ENCODE measurements at regions not wholly inside any gene's neighbourhood (a gene's known extent, or its start where the extent isn't known, plus 50 kb on each side); places are given as distances from the start of the nearest gene placed in this dataset.
A peak's percentile ranks its signal among the peaks of the same experiment; 100 is the strongest.

DNA sequence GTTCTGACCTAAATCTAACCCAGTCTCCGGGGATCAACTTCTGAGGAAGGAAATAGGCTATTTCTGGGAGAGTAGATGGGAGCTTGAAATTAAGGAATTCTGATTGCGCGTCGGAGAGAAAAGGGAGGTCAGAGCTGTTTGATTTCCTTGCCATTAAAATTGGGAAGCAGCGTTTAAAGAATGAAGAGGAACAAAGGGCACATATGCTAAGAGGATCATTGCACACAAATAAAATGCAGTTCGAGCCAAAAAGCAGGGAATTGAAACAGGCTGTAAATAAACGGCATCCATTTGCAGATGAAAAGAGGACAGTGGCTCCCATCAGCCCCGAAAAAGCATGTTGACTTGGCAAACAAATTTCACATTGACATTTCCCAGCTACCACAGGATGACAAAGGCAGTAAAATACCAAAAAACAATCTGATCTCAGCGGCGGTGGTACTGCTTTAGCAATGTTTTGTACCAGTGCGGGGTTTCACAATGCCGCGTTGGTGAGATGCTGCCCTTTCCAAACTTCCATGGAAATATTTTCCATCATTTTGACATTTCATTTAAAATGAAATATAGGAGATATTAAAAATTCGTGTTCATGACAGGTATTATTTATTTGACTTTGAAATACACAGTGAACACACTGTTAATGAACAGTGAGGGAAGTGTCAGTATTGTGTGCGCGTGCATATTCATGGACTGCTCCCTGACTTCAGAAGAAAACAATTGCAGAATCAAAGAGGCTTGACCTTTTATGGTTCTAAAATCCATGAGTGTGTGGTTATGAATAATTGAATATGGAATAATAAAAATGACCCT, 108.8 kb downstream of the SQOR start:
- DNase-seq (ENCODE audit: low read depth in 4 of 4, low spot score in 3 of 4) = no peak

DNA sequence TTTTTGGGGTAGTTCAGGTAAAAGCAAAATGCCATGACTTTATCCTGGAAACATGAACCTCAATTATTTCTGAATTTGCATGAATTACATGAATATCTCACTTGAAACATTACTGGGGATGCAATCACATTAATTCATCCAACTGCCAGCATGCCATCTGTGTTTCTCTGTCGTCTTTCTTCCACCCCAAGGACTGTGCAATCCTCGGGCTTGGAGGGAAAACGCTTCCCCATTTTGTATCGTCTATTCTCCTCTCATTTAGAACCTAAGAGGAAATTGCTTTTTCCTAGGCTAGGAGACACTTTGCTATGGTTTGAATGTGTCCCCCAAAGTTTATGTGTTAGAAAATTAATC, 109.4 kb downstream of the SQOR start:
- DNase-seq (ENCODE audit: low read depth in 4 of 4, low spot score in 3 of 4) = no peak

DNA sequence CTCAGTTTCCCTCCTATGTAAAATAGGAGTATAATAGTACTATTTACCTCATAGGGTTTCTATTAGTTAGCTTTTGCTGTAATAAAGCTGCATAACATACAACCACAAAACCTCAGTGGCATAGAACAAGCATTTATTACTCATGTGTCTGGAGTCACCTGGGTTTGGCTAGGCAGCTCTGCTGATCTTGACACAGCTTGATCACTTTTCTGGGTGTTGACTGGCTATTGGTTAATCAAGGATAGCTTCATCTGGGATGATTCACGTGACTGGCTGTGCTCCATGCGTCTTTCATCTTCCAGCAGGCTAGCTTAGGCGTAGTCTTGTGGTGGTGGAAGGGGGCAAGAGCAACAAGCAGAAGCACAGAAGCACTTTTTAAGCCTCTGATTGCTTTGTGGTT, 112.6 kb downstream of the SQOR start:
- no peak for DNase-seq (ENCODE audit: low read depth in 4 of 4, low spot score in 3 of 4)

DNA sequence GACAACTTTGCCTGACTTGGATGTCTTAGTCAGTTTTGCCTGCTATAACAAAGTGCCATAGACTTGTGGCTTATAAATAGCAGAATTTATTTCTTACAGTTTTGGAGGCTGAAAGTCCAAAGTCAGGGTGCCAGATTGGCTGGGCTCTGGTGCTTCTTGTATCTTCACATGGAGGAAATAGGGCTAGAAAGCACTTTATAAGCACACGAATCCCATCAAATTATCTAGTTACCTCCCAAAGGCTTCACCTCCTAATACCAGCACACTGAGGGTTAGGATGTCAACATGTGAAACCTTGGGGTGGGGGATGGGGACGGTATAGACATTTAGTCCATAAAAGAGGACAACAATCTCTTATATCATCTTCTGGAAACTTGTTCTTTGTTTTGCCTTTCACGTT, 116.8 kb downstream of the SQOR start:
- no peak for DNase-seq (ENCODE audit: low read depth in 4 of 4, low spot score in 3 of 4)

DNA sequence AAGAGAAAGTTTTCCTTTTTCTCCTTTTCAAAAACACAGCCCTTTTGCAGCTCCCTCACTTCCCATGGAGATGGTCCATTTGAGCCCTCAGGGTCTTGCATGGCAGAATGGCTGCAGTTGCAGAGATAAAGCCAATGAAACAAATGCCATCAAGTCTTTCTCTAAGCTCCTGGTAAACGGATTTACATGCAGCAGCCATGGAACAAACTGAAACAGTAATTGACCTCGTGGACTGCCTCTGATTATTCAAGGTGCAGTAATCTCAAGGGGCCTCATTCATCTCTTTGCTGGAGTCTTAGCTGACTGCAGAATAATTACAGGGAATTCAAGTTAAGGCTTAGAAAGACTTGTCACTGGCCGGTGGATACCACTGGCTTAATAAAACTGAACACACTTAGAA, 125.1 kb downstream of the SQOR start:
- DNase-seq (ENCODE audit: low read depth in 4 of 4, low spot score in 3 of 4) = no peak

DNA sequence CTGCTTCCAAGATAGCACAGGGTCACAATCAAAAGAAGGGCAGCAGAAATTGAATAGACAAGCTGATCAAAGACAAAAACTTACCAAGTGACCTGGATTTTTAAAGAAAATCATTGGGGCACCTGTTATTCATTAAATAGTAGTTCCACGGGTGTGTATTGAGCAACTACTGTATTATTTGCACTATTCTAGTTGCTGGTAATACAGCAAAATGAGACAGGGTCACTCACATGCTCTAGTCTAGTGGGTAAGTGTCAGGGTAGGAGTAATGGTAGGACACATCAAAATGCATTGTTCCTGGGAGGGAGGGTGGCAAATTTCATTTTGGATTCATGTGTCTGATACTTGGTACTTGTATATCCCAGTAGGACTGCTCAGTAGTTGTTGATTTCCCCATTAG, 127.9 kb downstream of the SQOR start:
- DNase-seq (ENCODE audit: low read depth in 4 of 4, low spot score in 3 of 4) = no peak

DNA sequence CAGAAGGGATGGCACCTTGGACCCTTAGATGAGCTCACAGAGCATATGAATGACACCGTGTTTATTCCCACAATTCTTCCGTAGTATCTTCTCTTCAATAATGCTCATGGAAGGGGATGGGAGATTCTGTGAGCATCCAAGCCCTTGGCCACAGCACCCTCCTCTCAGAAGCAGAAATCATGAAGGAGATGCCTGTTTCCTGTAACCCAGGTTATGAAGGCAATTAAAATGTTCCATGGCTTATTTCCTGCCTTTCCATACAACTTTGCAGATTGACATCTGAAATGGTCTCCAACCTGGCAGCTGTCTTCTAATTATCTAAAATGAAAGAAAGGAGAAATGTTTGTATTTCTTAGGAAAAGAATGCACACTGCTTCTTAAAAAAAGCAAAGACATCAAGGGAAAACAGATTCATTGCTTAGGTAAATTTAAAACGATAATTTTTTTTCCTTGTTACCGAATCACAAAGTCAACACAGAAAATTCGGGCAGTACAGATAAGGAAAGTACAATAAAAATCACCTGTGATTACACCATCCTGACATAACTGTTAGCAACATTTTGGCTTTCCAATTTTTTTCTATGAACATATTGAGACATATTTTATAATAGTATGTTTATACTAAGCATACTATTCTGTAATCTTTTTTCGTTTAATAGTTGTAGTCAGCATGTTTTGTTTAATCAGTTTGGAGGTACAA, 128.5 kb downstream of the SQOR start:
- no peak for DNase-seq (ENCODE audit: low read depth in 4 of 4, low spot score in 3 of 4)

DNA sequence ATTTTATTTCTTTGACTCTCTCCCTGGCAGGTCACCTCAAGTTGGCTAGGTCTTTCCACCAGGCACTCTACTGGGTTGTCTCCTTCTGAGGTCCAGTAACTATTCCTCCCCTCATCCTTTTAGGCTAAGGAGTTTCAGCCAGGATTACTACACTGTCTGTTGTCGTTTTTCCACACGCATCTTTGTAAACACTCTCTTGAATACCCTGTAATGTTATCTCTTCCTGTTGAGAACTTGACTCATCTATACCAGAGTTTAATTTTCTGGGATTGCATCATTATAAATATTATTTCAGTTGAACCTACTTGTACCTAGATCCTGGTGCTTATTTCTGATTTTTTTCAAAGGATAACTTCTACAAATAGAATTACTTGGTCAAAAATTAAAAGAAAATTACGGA, 138.3 kb downstream of the SQOR start:
- no peak for DNase-seq (ENCODE audit: low read depth in 4 of 4, low spot score in 3 of 4)

DNA sequence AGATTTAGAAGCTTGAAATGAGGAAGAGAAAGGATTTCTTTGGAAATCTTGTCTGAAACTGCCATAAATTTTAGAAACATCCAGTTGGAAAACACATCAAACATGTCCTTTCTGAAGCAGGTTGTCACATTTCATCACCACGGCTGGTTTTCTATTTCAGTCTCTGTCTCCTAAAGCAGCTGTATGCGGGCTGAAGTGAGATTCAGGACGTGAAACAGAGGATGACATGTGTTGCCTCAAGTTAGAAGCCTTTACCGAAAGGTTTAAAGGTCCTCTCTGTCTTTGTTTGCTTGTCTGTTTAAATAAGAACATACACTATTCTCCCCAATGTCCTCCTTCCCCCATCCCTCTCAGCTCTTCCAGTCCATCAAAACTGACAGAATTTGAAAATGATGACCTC, 141.9 kb downstream of the SQOR start:
- DNase-seq (ENCODE audit: low read depth in 4 of 4, low spot score in 3 of 4) = no peak

DNA sequence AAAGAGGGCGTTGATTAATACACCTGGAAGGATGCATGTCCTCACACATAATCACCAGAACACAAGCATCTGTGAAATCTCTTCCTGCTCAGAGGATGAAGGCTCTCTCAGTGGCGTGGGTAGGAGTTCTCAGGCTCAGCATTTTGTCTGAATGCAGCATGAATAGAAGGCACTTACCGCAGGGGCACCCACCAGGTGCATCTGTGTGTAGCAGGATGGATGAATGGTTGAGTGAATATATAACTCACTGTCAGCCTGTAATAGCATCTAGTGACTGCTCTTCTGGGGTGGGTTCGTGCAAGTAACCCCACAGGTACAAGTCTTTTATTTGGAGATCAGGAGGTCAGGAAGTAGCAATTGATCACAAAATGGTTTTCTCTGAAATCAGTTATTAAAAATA, 143.0 kb downstream of the SQOR start:
- DNase-seq (ENCODE audit: low read depth in 4 of 4, low spot score in 3 of 4) = no peak

DNA sequence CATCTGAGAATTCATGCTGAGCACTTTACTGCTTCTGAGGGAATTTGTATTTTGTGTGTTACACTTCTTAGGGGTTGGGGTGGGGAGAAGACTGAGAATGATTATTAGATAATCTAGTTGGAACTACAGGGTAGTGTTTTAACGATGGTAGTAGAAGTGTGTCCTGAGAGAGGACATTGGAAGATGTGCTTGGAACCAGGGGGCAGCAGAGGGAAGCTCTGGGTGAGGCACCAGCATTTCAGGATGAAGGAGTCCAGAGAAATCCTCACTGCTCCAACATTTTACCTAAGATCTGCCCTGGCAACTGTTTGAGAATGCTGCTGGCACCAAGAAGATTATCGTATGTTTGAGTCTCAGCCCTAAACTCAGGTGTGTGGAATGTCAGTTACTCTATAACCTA, 145.5 kb downstream of the SQOR start:
- no peak for DNase-seq (ENCODE audit: low read depth in 4 of 4, low spot score in 3 of 4)

DNA sequence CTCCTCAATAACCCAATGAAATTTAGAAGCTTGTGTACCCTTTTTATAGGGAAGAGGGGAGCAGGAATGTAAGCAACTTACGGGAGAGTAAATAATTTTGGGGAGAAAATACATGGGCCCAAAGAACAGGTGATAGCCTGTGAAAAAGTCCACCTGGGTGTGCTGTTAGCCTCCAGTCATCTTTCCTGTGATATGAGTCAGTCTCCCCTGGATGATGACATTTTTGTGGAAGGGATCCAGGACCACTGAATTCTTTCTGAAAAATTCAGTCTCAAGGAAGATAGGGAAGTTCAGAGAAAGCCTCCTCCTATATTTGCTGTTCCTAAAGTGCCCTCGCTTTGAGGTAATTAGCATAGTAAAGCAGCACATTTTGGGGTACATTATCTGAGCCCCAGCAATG, 149.8 kb downstream of the SQOR start:
- no peak for DNase-seq (ENCODE audit: low read depth in 4 of 4, low spot score in 3 of 4)

DNA sequence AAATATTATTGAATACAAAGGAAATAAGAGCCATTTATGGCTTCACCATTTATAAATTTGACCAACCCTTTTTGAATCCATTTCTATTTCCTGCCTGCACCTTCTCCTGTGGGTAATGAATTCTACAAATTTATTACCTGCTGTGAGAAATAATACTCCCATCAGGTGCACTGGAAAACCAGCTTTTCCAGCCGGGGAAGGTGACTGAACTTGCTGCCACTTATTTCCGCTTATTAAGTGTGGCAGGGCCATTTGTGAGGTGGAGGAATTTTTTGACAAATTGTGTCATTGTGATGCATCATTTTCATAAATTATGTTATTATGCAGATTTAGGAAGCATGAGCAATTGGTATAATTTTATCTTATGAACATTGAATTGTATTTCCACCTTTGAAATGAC, 151.1 kb downstream of the SQOR start:
- peak in 1 of 4 donors; percentile 15 for DNase-seq (ENCODE audit: low read depth in 4 of 4, low spot score in 3 of 4)

DNA sequence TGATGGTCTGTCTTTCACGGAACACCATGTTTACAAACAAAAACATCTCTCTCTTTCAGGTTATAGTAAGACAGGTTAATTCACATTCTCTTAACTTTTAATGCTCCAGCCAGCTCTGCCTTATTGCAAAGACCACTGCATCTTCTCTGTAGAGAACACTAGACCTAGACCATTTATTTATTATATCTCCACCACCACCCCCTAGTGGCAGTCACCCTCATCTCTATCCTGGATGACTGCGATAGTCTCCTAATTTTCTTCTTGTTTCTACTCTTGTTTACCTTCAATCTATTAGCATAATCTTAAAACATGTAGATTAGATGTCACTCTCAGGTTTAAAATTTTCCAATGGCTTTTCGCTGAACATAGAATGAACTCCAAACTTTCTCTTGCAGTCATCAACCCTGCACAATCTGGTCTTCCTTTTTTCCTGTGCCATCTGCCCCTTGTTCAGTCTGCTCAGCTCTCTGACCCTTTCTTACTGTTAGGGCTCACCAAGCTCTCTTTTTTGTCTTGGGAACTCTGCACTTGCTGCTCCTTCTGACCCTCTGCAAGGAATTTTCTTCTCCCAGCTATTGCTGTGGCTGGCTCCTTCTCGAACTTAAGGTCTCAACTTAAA, 155.6 kb downstream of the SQOR start:
- DNase-seq (ENCODE audit: low read depth in 4 of 4, low spot score in 3 of 4) = no peak

DNA sequence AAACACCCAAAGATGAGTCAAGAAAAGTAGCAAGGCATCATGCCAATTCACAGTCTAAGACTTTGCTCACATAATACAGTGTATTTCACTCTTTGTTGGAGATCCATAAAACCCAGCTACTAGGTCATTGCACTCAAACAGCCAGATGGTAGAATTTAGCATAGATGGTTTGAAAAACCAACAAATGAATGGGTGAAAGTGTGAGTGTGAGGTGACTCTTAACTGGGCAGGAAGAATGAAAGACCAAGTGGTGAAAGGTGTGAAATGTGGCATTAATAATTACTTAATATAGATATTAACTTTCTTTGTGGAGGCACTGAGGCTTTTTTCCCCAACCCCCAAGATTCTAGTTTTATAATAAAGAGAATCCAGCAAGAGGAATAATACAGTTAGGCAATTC, 159.5 kb downstream of the SQOR start:
- no peak for DNase-seq (ENCODE audit: low read depth in 4 of 4, low spot score in 3 of 4)

DNA sequence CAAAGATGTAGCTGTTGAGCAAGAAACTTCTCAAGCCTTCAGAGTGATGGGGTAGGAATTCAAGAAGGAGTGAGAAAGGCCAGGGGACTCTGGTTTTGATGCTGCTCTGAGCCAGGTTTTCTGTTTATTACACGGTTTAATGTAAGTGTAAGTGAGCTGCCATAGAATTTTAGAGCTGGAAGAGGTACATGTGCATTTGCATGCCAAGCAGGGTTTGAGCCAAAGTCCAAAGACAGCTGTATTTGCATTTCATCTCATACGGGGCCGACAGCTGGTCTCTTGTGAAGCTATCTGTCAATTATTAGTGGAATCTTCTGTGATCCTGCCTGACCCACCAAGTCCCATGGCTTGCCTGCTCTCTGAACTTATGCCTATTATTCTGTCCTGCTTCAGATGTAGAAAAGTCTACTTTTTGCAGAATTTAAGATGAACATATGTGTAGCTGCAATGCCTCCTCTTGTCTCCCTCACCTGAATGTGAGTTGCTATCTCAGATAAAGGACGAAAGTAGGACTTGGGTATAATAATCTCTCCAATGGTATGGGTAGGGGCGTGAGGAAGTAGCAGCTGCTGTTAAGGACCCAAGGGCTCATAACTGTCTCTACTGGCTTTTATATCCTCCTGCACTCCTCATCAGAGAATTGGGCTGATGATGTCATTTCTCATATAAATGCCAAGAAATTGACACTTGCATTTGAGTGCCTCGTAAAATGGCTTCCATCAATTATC, 160.0 kb downstream of the SQOR start:
- no peak for DNase-seq (ENCODE audit: low read depth in 4 of 4, low spot score in 3 of 4)

DNA sequence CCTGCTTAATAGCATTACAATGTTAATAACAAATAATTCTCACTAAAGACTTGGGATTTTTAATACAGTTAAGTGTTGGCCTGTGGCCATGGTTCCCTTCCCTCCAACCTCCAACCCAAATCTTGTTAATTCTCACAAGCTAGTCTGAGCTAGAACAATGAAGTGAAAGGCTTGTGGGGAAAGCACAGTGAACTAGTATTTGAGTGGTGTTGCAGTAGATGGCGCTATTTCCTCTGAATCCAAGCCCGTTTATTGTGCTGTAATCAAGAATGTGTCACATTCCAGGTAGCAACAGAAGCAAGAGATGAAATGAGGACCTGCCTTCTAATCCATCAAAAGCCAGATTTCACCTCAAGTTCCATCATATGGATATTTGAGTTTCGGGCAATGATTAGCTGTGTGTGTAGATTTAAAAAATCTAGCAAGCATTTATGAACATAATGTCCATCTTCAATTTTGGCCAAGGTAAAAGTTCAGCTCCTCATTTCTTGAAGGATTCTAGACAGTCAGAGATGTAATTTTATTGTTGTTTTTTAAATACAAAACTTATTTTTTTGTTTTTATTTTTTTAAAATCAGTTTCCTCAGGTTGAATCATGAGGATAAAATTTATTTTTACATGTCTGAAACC, 160.7 kb downstream of the SQOR start:
- peak; percentile 29 to 40 (median 36) for DNase-seq (ENCODE audit: low read depth in 4 of 4, low spot score in 3 of 4)

DNA sequence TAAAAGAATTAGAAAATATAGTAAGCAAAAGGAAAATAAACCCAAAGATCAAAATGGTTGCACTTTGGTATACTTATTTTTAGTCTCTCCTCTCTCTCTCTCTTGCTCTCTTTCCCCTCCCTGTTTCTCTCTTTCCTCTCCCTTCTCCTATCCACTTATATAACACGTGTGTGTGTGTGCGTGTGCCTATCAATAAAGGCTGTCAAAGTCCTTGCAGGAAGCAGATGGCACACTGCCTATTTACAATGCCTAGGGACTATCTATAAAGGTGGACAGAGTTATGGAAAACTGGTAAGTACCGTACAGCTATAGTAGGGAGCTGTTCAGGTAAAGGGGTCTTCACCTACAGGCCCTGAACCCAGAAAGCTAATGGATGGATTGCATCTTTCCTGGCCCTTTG, 161.6 kb downstream of the SQOR start:
- DNase-seq (ENCODE audit: low read depth in 4 of 4, low spot score in 3 of 4) = no peak

DNA sequence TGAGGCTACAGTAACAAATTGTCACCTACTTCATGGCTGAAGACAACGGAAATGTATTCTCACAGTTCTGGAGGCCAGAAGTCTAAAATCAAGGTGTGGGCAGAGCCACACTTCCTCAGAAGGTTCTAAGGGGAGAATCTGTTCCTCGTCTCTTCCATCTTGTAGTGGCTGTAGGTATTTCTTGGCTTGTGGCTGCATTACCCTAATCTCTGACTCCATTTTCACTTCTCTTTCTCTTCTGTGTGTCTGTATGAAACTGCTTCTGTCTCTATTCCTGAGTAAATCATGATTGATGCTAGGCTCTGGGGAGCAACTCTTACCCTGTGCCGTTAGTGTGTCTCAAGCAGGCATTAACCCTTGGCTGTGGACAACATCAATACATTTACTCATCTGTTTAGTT, 164.7 kb downstream of the SQOR start:
- no peak for DNase-seq (ENCODE audit: low read depth in 4 of 4, low spot score in 3 of 4)

DNA sequence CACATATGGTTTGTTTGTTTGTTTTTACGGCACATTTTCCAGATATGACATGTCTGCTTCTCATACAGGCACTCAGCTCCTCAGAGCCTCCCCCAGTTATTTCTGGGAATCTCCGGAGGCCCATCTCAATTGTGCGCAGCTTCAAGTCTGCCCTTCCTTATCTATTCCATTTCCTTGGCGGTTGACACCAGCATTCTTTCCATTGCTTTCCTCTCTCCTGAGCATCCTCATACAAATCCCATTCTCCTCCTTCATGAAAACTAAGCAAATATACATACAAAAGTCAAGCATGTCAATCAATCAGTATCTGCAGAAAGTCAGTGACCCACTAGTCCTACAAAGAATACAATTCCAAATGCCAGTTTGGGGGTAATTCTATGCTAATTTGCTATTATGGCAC, 166.7 kb downstream of the SQOR start:
- no peak for DNase-seq (ENCODE audit: low read depth in 4 of 4, low spot score in 3 of 4)

DNA sequence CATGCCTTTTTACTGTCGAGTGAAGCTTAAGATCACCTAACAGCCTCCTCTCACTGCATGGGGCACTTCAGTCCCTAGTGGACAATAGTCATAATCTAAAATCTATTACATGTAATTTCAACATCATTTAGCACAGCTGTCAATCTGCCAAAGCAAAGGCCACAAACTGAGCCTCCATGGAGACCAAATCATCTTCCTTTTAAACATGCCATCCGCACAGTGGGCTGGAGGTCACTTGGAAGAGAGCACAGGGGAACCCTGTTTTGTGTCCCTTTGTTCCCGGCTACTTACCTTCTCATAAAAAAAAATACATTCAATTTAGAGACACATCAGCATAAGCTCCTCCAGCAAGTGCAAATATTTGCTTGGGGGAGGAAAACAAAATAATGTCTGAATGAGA, 167.3 kb downstream of the SQOR start:
- no peak for DNase-seq (ENCODE audit: low read depth in 4 of 4, low spot score in 3 of 4)
